ENCODE measurements at regions not wholly inside any gene's neighbourhood (a gene's known extent, or its start where the extent isn't known, plus 50 kb on each side); places are given as distances from the start of the nearest gene placed in this dataset.
"Not testable (repeated sequence)": the region's sequence is repeated elsewhere in the genome, so short reads cannot be mapped to it uniquely, and the experiment has no call there.

GRCh38 chr6:115811541-115811940, 249.2 kb downstream of the FRK start:
- DNase-seq (ENCODE audit: low spot score), result no peak

- no peak for DNase-seq (ENCODE audit: low spot score)
Observed at GRCh38 chr6:115798229-115798628, 262.5 kb downstream of the FRK start.

DNA sequence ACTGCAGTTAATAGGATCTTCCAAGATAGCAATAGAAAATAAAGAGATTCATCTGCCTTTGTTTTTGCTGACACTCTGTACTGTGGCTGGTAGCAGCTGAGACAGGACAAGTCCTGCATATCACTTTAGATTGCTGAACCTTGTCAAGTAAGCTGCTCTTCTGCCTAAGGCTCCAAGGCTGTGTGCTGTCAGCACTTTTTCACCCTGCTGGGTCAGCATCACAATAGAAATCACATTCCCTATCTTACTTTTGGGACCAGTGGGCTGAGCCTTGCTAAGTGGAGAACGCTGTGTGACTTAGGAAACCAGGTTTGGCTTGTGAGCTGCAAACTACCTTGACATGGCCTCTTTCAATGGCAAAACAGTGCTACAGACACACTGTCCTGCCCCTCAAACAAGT, 263.9 kb downstream of the FRK start:
- no peak for DNase-seq (ENCODE audit: low spot score)

- no peak for DNase-seq (ENCODE audit: low spot score)
Observed at GRCh38 chr6:115796061-115796460, 264.6 kb downstream of the FRK start.

DNA sequence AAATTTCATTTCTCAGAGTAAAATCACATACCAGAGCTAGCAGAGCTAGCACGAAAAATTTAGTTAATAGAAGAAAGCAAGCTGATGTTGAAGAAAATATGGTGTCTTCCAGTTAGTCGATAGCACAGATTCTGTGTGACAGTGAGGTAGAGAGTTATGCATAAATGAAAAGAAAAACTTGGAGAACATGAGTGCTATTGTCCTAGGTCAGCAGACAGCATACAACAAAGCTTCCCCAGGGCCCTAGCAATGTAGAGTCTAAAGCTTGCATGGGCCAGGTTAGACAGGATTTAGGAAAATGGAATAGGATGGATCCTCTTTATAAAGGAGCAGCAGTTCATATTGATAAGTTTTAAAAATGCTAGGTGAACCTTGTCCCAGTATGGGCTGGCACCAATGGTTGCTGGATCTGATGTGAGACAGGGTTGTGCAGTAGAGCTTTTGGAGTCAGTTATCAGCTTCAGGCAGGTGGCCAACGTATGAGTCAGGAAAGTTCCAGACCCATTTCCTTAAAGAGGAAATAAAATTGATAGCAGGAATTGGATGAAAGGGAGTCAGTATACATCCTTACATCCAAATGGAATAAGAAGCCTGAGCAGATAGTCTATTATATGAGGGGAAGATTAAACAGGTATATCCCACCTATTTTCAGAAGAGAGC, 277.2 kb downstream of the FRK start:
- no peak for DNase-seq (ENCODE audit: low spot score)

GRCh38 chr6:115782612-115783011, 278.1 kb downstream of the FRK start:
- no peak for DNase-seq (ENCODE audit: low spot score)

- no peak for DNase-seq (ENCODE audit: low spot score)
Observed at GRCh38 chr6:115773741-115774140, 286.9 kb downstream of the FRK start.

GRCh38 chr6:115770851-115771250, 289.8 kb downstream of the FRK start:
- DNase-seq (ENCODE audit: low spot score), result no peak

DNA sequence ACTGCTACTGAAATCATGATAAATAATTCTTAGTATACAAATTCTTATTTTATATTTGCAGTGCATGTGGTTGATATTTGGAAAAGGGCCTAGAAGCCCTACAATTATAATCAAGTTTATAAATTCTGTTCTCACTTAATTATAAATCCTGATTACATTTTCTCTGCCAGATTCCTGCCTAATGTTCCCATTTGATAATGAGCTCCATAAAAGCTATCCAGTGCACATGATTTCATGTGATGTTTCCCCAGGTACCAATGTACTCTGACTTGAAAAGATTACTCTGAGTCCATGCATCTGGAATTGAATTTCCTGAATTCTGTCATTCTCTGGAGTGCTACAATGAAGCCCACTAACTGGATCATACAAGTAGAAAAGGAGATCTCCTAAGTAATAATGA, 292.2 kb downstream of the FRK start:
- DNase-seq (ENCODE audit: low spot score), result no peak

GRCh38 chr6:115767931-115768330, 292.8 kb downstream of the FRK start:
- DNase-seq (ENCODE audit: low spot score), result no peak

- DNase-seq (ENCODE audit: low spot score), result no peak
Observed at GRCh38 chr6:115766745-115767462, 293.8 kb downstream of the FRK start.

- no peak for DNase-seq (ENCODE audit: low spot score)
Observed at GRCh38 chr6:115765966-115766365, 294.7 kb downstream of the FRK start.

GRCh38 chr6:115759051-115759450, 301.6 kb downstream of the FRK start:
- no peak for DNase-seq (ENCODE audit: low spot score)

DNA sequence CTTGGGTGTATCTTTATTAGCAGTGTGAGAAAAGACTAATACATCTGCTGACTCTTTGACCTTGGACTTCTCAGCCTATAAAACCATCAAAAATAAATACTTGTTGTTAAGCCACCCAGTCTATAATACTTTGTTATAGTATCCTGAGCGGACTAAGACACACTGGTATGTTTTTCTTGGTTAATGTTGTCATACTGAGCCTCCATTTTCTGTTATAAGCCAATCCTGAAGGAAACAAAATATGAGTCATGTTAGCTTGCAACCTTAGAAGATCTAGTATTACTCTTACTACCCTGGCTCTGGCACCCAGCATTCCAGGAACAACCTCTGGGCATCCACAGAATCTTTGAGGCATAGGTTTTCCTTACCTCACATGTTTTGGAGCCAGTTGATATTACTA, 307.2 kb downstream of the FRK start:
- no peak for DNase-seq (ENCODE audit: low spot score)

GRCh38 chr6:115750946-115751345, 309.7 kb downstream of the FRK start:
- no peak for DNase-seq (ENCODE audit: low spot score)

DNA sequence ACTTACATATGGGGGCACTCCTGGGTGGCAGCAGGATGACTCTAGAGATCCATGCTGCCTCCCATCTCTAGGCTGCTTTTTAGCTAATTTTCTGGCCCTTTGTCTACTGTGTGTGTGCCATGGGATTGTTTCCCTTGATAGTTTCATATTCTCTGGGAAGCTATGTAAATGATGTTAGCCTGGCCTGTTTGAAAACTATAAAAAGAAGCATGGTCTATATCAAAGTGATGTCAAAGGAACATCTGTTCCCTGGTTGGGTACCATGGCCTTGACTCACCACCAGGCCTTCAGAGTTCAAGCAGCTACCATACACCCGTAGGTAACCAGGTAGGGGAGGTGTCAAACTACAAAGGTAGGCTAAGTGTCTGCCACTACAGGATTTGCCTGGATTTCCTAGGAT, 310.4 kb downstream of the FRK start:
- DNase-seq (ENCODE audit: low spot score), result no peak

- no peak for DNase-seq (ENCODE audit: low spot score)
Observed at GRCh38 chr6:115747719-115748118, 313.0 kb downstream of the FRK start.

DNA sequence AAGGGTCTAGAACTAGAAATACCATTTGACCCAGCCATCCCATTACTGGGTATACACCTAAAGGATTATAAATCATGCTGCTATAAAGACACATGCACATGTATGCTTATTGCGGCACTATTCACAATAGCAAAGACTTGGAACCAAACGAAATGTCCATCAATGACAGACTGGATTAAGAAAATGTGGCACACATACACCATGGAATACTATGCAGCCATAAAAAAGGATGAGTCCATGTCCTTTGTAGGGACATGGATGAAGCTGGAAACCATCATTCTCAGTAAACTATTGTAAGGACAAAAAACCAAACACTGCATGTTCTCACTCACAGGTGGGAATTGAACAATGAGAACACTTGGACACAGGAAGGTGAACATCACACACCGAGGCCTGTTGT, 314.1 kb downstream of the FRK start:
- DNase-seq (ENCODE audit: low spot score), result not testable (repeated sequence)

DNA sequence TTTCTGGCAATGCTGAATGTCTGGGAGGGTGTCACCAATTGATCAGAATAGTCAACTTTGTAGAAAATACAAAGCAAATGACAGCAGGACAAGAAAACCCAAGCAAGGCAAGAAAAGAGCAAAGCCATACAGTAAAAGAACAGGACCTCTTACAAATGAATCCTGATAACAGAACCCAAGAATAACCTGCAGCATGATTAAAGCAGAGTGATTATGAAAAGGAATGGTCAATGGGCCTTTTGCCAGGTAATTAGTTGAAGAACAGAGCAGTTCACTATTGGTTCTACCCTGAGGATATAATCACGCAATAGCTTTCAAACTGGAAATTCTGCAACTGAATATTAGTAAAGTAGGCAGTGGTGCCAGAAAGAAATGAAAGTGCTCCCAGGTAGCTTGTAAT, 319.8 kb downstream of the FRK start:
- no peak for DNase-seq (ENCODE audit: low spot score)

DNA sequence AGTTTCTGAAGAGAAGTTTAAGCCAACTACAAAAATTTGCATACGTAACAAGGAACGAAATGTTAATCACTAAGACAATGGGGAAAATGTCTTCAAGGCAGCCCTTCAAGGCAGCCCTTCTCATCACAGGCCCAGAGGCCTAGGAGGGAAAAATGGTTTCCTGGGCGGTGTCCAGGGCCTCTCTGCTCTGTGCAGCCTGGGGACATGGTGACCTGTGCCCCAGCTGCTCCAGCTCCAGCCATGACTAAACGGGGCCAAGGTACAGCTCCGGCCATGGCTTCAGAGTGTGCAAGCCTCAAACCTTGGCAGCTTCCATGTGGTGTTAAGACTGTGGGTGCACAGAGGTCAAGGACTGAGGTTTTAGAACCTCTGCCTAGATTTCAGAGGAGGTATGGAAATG, 325.1 kb downstream of the FRK start:
- no peak for DNase-seq (ENCODE audit: low spot score)

- no peak for DNase-seq (ENCODE audit: low spot score)
Observed at GRCh38 chr6:115733426-115733825, 327.3 kb downstream of the FRK start.

- DNase-seq (ENCODE audit: low spot score), result no peak
Observed at GRCh38 chr6:115729036-115729435, 331.7 kb downstream of the FRK start.

DNA sequence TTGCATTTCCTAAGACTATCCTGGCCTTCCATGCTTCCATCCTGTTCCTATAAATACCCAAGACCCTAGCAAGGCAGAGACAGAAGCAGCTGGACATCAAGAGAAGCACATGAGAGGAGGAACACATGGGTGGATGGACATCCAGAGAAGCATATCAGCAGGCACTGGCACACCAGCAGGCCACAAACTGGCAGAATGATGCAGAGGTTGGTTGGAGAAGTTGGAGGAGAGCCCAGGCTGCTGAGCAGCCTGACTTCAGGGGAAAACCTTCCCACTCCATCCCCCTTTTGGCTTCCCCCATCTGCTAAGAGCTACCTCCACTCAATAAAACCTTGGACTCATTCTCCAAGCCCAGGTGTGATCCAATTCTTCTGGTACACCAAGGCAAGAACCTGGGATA, 332.5 kb downstream of the FRK start:
- no peak for DNase-seq (ENCODE audit: low spot score)

DNA sequence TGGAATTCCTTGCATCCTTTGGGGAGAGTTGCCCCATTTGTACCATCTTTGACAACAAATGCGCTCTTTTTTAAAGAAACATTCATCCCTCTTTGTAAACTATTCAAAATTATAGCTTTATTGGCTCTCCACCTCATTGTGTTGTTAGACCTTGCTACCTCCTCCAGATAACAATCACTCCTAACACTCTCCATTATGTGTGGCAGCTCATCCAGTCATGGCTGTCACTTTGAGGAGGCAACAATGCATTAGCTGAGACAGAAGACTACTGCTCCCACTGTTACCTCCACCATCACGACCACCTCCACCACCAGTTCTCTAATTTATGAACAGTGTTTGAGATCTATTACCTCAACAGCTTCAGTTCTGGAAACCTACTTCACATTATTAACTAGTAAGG, 339.1 kb downstream of the FRK start:
- DNase-seq (ENCODE audit: low spot score), result no peak

Data from Ammon's horn (tissue), 1 donor.